ENCODE measurements at regions not wholly inside any gene's neighbourhood (a gene's known extent, or its start where the extent isn't known, plus 50 kb on each side); places are given as distances from the start of the nearest gene placed in this dataset.

GRCh38 chr21:31457675-31458074 is 113.6 kb upstream of the TIAM1 start:
- H3K9me2 ChIP-seq (ENCODE audit: insufficient read depth, low read length): no peaks in the 10 kb centered on the region
- H3K4me2 ChIP-seq (ENCODE audit: low read length): no peak overlapping the region
- H3K79me2 ChIP-seq (replicated peaks; ENCODE audit: insufficient read depth, low read length): no peaks in the 10 kb centered on the region
- H3K36me3 ChIP-seq (ENCODE audit: insufficient read depth, low read length): no peaks in the 10 kb centered on the region
- H3F3A ChIP-seq (ENCODE audit: insufficient read depth, low read length, poor library complexity, severe bottlenecking): no peaks in the 10 kb centered on the region
- no peaks in the 10 kb centered on the region for H3K27me3 ChIP-seq (ENCODE audit: insufficient read depth, low read depth, low read length)
- H2AFZ ChIP-seq (ENCODE audit: low read depth, low read length): no peak overlapping the region
- TF ChIP-seq SMC3 (conservative IDR thresholded peaks at IDR 0.05; ENCODE audit: poor library complexity) (no peak), RAD21 (conservative IDR thresholded peaks at IDR 0.05) (no peak), EZH2 (IDR thresholded peaks at IDR 0.05; ENCODE audit: borderline replicate concordance, insufficient read depth, low read length, poor library complexity, severe bottlenecking) (no peak), POLR2AphosphoS5 (IDR thresholded peaks at IDR 0.05) (no peak), REST (IDR thresholded peaks at IDR 0.05; ENCODE audit: borderline replicate concordance) (no peak), CTCF (IDR thresholded peaks at IDR 0.05; ENCODE audit: poor library complexity, severe bottlenecking) (no peak), MXI1 (conservative IDR thresholded peaks at IDR 0.05; ENCODE audit: poor library complexity, severe bottlenecking) (no peak), EP300 (conservative IDR thresholded peaks at IDR 0.05; ENCODE audit: poor library complexity, severe bottlenecking) (no peak), TAF1 (IDR thresholded peaks at IDR 0.05; ENCODE audit: low read depth) (no peak)
- H3K9ac ChIP-seq (ENCODE audit: low read length): no peak overlapping the region
- peaks cover 3% of the 10 kb centered on the region for H3K9me3 ChIP-seq (ENCODE audit: low read length)
- H4K20me1 ChIP-seq (ENCODE audit: insufficient read depth): no peaks in the 10 kb centered on the region
- H3K27ac ChIP-seq (ENCODE audit: low read length): no peak overlapping the region
- no peak overlapping the region for H3K4me3 ChIP-seq (ENCODE audit: low read length)

GRCh38 chr21:31456201-31456600 is 112.1 kb upstream of the TIAM1 start:
- Histone ChIP-seq H3K36me3 (ENCODE audit: insufficient read depth, low read length) (no peaks in the 10 kb centered on the region), H2AFZ (ENCODE audit: low read depth, low read length) (no peak overlapping the region), H3K27ac (ENCODE audit: low read length) (no peak overlapping the region), H3F3A (ENCODE audit: insufficient read depth, low read length, poor library complexity, severe bottlenecking) (no peaks in the 10 kb centered on the region), H3K79me2 (replicated peaks; ENCODE audit: insufficient read depth, low read length) (no peaks in the 10 kb centered on the region), H3K9me2 (ENCODE audit: insufficient read depth, low read length) (no peaks in the 10 kb centered on the region), H3K4me2 (ENCODE audit: low read length) (no peak overlapping the region), H4K20me1 (ENCODE audit: insufficient read depth) (no peaks in the 10 kb centered on the region), H3K9me3 (ENCODE audit: low read length) (peaks cover 3% of the 10 kb centered on the region), H3K27me3 (ENCODE audit: insufficient read depth, low read depth, low read length) (no peaks in the 10 kb centered on the region), H3K4me3 (ENCODE audit: low read length) (no peak overlapping the region), H3K9ac (ENCODE audit: low read length) (no peak overlapping the region)
- TF ChIP-seq TAF1 (IDR thresholded peaks at IDR 0.05; ENCODE audit: low read depth): no peak
- TF ChIP-seq EP300 (conservative IDR thresholded peaks at IDR 0.05; ENCODE audit: poor library complexity, severe bottlenecking): no peak
- TF ChIP-seq SMC3 (conservative IDR thresholded peaks at IDR 0.05; ENCODE audit: poor library complexity): no peak
- TF ChIP-seq MXI1 (conservative IDR thresholded peaks at IDR 0.05; ENCODE audit: poor library complexity, severe bottlenecking): no peak
- TF ChIP-seq REST (IDR thresholded peaks at IDR 0.05; ENCODE audit: borderline replicate concordance): no peak
- TF ChIP-seq RAD21 (conservative IDR thresholded peaks at IDR 0.05): no peak
- TF ChIP-seq CTCF (IDR thresholded peaks at IDR 0.05; ENCODE audit: poor library complexity, severe bottlenecking): no peak
- no peak for TF ChIP-seq POLR2AphosphoS5 (IDR thresholded peaks at IDR 0.05)

Measured in neural cell (in vitro differentiated cells).